PC-3 (cell line): ENCODE measurements at regions not wholly inside any gene's neighbourhood (a gene's known extent, or its start where the extent isn't known, plus 50 kb on each side); places are given as distances from the start of the nearest gene placed in this dataset.

Experiments
- ATAC-seq: fragments of 200-7000 bp; cut with Tn5 transposase; 2 replicates; pipeline ENCODE4 v1.9.1; 2020; ENCODE audit warnings: mild to moderate bottlenecking, moderate library complexity
- BruUV-seq: library from RNA; stranded (reverse); fragments of 400-500 nt; replicated peaks from 2 replicates; lab custom pipeline; 2021; lab: Mats Ljungman, UMichigan
- CTCF ChIA-PET: fragments of 300-600 bp; sonication (Branson Sonifier 250); formaldehyde crosslinking; loops from one replicate; lab custom pipeline; 2022; ENCODE audit warnings: antibody characterized with exemption; lab: Charles Lee
- POLR2A ChIA-PET: fragments of 300-600 bp; sonication (Branson Sonifier 250); formaldehyde crosslinking; loops from one replicate; lab custom pipeline; 2022; ENCODE audit warnings: antibody characterized with exemption; ENCODE audit not compliant: unreplicated experiment; lab: Charles Lee
- DNase-seq: peaks from one replicate; pipeline ENCODE4 v3.0.0-alpha.2; 2015
- H2AFZ ChIP-seq: fragments of 300-600 bp; sonication (generic); 2 replicates; pipeline ENCODE4 v1.6.0; 2016; ENCODE audit warnings: antibody characterized with exemption, low read length
- H3F3A ChIP-seq: fragments of 300-600 bp; sonication (generic); one replicate; pipeline ENCODE4 v1.6.0; 2017; ENCODE audit warnings: antibody characterized with exemption, low read length, control low read depth, mild to moderate bottlenecking; ENCODE audit not compliant: unreplicated experiment
- H3K27ac ChIP-seq: fragments of 300-600 bp; sonication (generic); 2 replicates; pipeline ENCODE4 v1.5.1; 2016; ENCODE audit warnings: mild to moderate bottlenecking, low read length
- H3K27me3 ChIP-seq: fragments of 300-600 bp; sonication (generic); 2 replicates; pipeline ENCODE4 v1.6.1; 2016; ENCODE audit warnings: low read length, mixed read lengths
- H3K36me3 ChIP-seq: fragments of 300-600 bp; sonication (generic); 2 replicates; pipeline ENCODE4 v1.6.1; 2016; ENCODE audit warnings: low read depth, mixed run types, low read length, mixed read lengths
- H3K4me1 ChIP-seq: fragments of 300-600 bp; sonication (generic); 2 replicates; pipeline ENCODE4 v1.5.1; 2016; ENCODE audit warnings: low read length; ENCODE audit not compliant: insufficient read depth
- H3K4me2 ChIP-seq: fragments of 300-600 bp; sonication (generic); 2 replicates; pipeline ENCODE4 v1.6.0; 2016; ENCODE audit warnings: low read length
- H3K4me3 ChIP-seq: fragments of 300-600 bp; sonication (generic); 2 replicates; pipeline ENCODE4 v1.5.1; 2016; ENCODE audit warnings: mild to moderate bottlenecking, low read length, mixed read lengths
- H3K79me2 ChIP-seq: fragments of 300-600 bp; sonication (generic); 2 replicates; pipeline ENCODE4 v1.6.1; 2017; ENCODE audit warnings: low read length, mixed read lengths
- H3K9ac ChIP-seq: fragments of 300-600 bp; sonication (generic); 2 replicates; pipeline ENCODE4 v1.6.0; 2016; ENCODE audit warnings: mild to moderate bottlenecking, low read length
- H3K9me2 ChIP-seq: fragments of 300-600 bp; sonication (generic); replicated peaks from 2 replicates; pipeline ENCODE4 v1.6.1; 2016; ENCODE audit warnings: mixed run types, low read length, mixed read lengths
- H3K9me3 ChIP-seq: fragments of 300-600 bp; sonication (generic); 2 replicates; pipeline ENCODE4 v1.6.1; 2016; ENCODE audit warnings: low read length, mixed read lengths
- H4K20me1 ChIP-seq: fragments of 300-600 bp; sonication (generic); 2 replicates; pipeline ENCODE4 v1.6.1; 2016; ENCODE audit warnings: low read length, mixed read lengths
- CTCF ChIP-seq: fragments of 300-600 bp; sonication (generic); conservative IDR thresholded peaks from 2 replicates; pipeline ENCODE4 v1.5.1; 2017; ENCODE audit warnings: antibody characterized with exemption, low read depth, mild to moderate bottlenecking, low read length
- EZH2 ChIP-seq: fragments of 300-600 bp; sonication (generic); IDR thresholded peaks from one replicate; pipeline ENCODE4 v1.6.1; 2017; ENCODE audit warnings: antibody characterized with exemption, mild to moderate bottlenecking, low read length; ENCODE audit not compliant: unreplicated experiment
- EZH2phosphoT487 ChIP-seq: fragments of 300-600 bp; sonication (generic); IDR thresholded peaks from 2 replicates; pipeline ENCODE4 v1.6.1; 2018; ENCODE audit warnings: mild to moderate bottlenecking, antibody characterized with exemption, low read length, borderline replicate concordance
- intact Hi-C: fragments of 100-400 bp; cut with micrococcal nuclease; formaldehyde crosslinking; loops from 2 replicates; pipeline ENCODE4 v1.9.0; 2023

DNA sequence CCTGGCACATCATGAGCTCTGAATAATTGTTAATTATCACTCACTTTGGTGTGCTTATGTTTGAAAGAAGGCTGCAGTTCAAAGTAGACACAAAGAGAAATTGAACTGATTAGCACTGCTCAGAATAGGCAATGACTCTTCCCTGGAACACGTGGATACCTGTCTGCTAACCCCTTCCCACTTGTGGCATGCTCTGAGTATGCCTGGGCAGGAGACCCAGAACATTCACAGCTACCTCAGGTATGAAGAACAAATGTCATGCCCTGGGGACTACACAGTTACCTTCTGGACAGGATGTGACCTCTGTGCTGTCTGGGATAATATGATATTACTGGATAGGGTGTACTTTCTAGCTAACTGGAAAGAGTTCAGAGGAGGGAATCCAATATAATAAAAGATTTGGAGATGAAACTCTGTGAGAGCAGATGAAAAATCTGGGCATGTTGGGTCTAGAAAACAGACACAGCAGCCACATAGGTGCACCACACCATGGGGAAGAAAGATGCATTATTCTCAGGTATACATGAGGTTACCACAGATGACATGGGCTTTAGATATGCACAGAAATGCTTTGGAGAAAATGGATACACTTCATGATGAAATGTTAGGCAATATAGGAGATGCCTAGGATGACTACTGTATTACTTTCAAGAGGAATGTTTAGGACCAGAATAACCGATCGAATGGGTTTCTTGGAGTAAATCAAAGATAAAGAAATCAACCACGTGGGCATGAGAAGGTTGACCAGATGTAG lies 324.2 kb upstream of the PREP start:
- no peak for ATAC-seq
- no peaks in the 10 kb centered on the region for H3K4me1 ChIP-seq

DNA sequence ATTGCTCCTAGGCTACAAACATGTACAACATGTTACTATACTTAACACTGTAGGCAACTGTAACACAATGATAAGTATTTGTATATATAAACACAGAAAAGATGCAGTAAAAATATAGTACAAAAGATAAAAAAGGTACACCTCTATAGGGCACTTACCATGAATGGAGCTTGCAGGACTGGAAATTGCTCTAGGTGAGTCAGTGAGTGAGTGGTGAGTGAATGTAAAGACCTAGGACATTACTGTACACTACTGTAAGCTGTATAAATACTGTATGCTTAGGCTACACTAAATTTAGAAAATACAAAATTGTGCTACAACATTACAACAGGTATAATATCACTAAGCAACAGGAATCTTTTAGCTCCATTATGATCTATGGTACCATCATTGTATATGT lies 312.0 kb upstream of the PREP start:
- H3K4me3 ChIP-seq, result no peak overlapping the region
- ATAC-seq, result no peak
- no peak overlapping the region for H3K9ac ChIP-seq
- ChIA-PET CTCF (no interaction called here), POLR2A (no interaction called here)
- no peak for DNase-seq
- H3K79me2 ChIP-seq, result no peaks in the 10 kb centered on the region
- H3K4me1 ChIP-seq, result no peaks in the 10 kb centered on the region
- no peaks in the 10 kb centered on the region for H3K9me2 ChIP-seq
- peaks cover 10% of the 10 kb centered on the region for H3K9me3 ChIP-seq
- BruUV-seq, result no TSS peak
- H3K27ac ChIP-seq, result no peak overlapping the region
- no peak overlapping the region for H2AFZ ChIP-seq
- no peak for TF ChIP-seq EZH2phosphoT487
- no peak for TF ChIP-seq CTCF
- no peak for TF ChIP-seq EZH2
- H4K20me1 ChIP-seq, result no peaks in the 10 kb centered on the region
- H3K27me3 ChIP-seq, result no peaks in the 10 kb centered on the region
- H3K36me3 ChIP-seq, result no peaks in the 10 kb centered on the region; the same call in 1 of the 2 replicates
- no peaks in the 10 kb centered on the region for H3F3A ChIP-seq
- H3K4me2 ChIP-seq, result no peak overlapping the region
- intact Hi-C loops, result no loop called here

More for the DNA sequence above, 324.2 kb upstream of the PREP start:
- H4K20me1 ChIP-seq, result no peaks in the 10 kb centered on the region
- no peaks in the 10 kb centered on the region for H3K79me2 ChIP-seq
- no peaks in the 10 kb centered on the region for H3K27me3 ChIP-seq
- no peak overlapping the region for H3K4me3 ChIP-seq
- POLR2A ChIA-PET, result no interaction called here
- no peak overlapping the region for H2AFZ ChIP-seq
- no peak for TF ChIP-seq CTCF
- TF ChIP-seq EZH2phosphoT487, result no peak
- no peak for TF ChIP-seq EZH2
- no peaks in the 10 kb centered on the region for H3F3A ChIP-seq
- no TSS peak for BruUV-seq
- no peak overlapping the region for H3K4me2 ChIP-seq
- DNase-seq, result no peak
- intact Hi-C loops, result no loop called here
- H3K9me3 ChIP-seq, result no peaks in the 10 kb centered on the region
- CTCF ChIA-PET, result no interaction called here
- H3K9ac ChIP-seq, result no peak overlapping the region
- no peaks in the 10 kb centered on the region for H3K36me3 ChIP-seq
- no peaks in the 10 kb centered on the region for H3K9me2 ChIP-seq
- H3K27ac ChIP-seq, result no peak overlapping the region

DNA sequence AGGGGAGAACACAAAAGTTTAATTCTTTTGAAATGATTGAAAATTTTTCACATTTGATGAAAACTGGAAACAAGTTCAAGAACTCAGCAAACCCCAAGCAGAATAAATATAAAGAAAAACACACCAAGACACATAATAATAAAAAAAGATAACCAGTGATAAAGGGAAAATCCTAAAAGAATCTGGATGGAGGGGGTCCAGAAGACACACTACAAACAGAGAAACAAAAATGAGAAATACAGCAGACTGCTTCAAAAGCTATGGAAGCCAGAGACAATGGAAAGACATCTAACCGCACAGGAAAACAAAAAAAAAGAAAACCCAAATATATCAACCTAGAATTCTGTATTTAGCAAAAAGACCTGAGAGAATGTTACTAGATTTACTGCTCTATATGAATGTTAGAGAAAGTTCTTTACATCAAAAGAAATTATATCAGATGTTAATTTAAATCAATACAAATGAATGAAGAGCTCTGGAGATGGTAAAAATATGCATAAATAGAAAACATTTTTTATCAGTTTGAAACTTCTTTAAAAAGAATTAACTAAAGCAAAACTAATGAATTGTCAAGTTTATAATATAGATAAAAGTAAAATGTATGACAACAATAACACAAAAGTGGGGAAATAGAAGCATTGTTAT lies 310.7 kb upstream of the PREP start:
- no peak for ATAC-seq
- no peak overlapping the region for H3K4me2 ChIP-seq
- no peaks in the 10 kb centered on the region for H3K9me2 ChIP-seq
- intact Hi-C loops, result no loop called here
- no peak overlapping the region for H2AFZ ChIP-seq
- no peak for DNase-seq
- no peak overlapping the region for H3K4me3 ChIP-seq
- no peaks in the 10 kb centered on the region; the same call in 1 of the 2 replicates for H3K36me3 ChIP-seq
- H3K4me1 ChIP-seq, result no peaks in the 10 kb centered on the region
- H3K27me3 ChIP-seq, result no peaks in the 10 kb centered on the region
- H3K9ac ChIP-seq, result no peak overlapping the region
- ChIA-PET CTCF (no interaction called here), POLR2A (interaction anchor here (0.7 kb wide), 1 partner anchor 284 kb away, joined by 3 read pairs; no protein-coding TSS in a partner anchor)
- no peaks in the 10 kb centered on the region for H3K79me2 ChIP-seq
- H4K20me1 ChIP-seq, result no peaks in the 10 kb centered on the region
- no peak overlapping the region for H3K27ac ChIP-seq
- H3K9me3 ChIP-seq, result peaks cover 10% of the 10 kb centered on the region
- no TSS peak for BruUV-seq
- no peaks in the 10 kb centered on the region for H3F3A ChIP-seq
- no peak for TF ChIP-seq EZH2phosphoT487
